Activated CD8-positive, alpha-beta memory T cell treated with anti-CD3 and anti-CD28 coated beads for 48 hours (primary cell): ENCODE measurements at regions not wholly inside any gene's neighbourhood (a gene's known extent, or its start where the extent isn't known, plus 50 kb on each side); places are given as distances from the start of the nearest gene placed in this dataset.
"Not testable (repeated sequence)": the region's sequence is repeated elsewhere in the genome, so short reads cannot be mapped to it uniquely, and the experiment has no call there.

ENCODE experiments used
- DNase-seq, 3 experiments: peaks; one replicate each; pipeline ENCODE4 v3.0.0-alpha.2; 2020; ENCODE audit warnings: low read depth in 2 of 3, low spot score in 2 of 3

DNA sequence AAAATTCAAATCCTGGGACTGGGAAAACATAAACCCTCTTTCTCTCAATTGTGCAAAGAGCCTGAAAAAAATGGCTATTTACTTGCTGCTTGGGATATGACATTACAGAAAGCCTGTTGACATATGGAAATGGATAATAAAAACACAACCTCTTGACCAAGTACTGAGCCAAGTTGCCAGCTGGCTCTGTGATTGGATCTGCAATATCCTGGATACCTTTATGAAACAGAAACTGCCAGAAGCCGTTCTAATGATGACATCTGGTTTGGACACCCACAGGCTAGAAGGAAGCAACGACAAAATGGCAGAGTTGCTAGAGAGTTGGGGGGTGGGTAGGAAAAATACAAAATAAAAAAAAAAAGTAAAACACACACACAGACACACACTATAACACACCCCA is 481.4 kb downstream of the FAT4 start:
- DNase-seq, result no peak

DNA sequence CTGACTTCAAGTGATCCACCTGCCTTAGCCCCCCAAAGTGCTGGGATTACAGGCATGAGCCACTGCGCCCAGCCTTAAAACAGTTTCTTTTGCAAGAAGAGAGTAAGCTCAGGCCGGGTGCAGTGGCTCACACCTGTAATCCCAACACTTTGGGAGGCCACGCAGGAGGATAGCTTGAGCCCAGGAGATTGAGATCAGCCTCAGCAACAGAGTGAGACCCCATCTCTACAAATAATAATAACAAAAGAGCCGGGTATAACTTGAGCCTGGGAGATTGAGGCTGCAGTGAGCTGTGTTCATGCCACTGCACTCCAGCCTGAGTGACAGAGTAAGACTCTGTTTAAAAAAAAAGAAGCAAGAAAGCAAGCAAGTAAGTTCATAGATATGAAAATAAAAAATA is 482.9 kb downstream of the FAT4 start:
- not testable (repeated sequence) for DNase-seq

DNA sequence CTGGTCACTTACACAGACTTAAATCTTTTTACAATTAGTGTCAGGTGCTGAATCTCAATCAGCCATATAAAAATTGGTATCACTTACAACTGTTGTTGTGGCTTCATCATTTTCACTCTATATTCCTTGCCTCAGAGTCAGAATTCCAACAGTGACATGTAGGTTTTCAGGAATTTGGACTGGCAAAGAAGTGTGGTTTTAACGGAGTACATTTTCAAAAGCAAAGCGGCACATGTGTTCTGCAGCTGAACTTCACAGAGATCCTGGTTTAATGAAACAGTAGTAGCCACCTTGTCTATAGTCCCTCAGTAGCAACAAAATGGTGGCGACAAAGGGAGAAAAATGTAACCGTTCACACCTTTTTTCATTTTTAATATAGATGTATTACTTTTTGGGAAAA is 486.6 kb downstream of the FAT4 start:
- DNase-seq, result no peak

DNA sequence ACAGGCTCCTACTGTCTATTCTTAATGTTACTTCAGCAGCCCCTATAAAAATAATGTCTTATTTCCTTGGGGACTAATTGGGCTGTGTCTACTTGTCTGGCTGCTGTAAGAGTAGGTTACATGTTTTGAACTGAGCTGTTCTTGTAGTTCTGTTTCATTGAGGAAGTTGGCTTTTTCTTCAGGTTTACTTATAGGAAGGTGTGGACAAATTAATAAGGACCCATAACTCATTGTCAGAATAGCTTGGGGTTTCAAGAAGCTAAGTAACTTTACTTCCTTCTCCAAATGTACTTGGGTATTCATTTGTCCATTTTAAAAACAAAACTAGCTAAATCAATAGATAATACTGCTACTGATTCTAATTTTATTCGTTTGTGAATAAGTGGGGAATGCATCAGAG is 487.2 kb downstream of the FAT4 start:
- no peak for DNase-seq

DNA sequence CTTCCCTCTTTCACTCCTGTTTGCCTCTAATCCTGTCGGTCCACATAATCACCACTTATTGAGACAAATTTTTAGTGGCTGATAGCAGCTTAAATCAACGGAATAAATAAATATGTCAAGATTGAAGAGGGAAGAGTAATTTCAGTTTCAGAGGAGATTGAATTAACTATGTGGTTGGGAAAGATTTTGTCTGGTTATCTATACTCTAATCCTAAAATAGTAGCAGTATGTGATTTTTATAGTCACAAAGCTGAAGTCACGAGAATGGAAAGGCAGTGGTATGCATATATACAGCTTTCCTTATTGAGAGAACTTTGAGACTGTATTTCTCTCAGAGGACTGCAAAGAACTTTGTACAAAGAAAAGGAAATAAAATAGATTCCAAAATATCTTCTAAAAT is 493.3 kb downstream of the FAT4 start:
- DNase-seq, result no peak

DNA sequence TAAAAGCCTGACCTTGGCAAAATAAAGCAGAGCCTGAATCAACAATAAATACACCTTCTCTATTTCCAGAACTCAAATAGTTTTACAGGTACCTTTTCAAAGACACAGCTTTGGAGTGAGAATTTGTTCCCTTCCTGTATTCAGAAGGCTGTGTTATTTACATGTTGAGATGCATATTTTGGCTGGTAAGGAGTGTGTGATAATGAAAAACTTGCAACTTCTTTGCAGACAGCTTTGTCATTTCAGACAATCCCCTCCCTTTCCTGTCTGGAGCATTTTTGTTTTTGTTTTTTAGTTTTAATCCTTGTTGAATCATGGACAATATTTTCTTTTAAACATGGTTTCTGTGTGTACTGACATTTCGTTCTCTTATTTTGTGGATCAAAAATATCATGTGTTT is 493.8 kb downstream of the FAT4 start:
- DNase-seq, result no peak

DNA sequence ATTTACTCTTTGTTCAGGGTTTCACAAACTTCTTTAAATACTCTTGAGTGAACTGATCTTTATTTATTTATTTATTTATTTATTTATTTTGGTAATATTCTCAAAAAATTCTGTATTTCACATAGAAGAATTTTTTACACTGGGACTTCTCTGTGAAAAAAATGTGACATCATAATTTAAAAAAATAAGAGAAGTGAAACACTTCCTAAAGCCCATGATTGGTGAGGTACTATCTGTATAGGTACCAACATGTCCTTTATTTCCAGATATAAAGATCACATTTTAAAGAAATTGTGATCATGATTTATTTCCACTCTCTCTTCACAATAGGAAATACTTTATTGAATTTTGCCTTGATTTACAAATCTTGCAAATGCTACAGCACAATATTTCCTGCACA is 497.1 kb downstream of the FAT4 start:
- DNase-seq, result no peak

DNA sequence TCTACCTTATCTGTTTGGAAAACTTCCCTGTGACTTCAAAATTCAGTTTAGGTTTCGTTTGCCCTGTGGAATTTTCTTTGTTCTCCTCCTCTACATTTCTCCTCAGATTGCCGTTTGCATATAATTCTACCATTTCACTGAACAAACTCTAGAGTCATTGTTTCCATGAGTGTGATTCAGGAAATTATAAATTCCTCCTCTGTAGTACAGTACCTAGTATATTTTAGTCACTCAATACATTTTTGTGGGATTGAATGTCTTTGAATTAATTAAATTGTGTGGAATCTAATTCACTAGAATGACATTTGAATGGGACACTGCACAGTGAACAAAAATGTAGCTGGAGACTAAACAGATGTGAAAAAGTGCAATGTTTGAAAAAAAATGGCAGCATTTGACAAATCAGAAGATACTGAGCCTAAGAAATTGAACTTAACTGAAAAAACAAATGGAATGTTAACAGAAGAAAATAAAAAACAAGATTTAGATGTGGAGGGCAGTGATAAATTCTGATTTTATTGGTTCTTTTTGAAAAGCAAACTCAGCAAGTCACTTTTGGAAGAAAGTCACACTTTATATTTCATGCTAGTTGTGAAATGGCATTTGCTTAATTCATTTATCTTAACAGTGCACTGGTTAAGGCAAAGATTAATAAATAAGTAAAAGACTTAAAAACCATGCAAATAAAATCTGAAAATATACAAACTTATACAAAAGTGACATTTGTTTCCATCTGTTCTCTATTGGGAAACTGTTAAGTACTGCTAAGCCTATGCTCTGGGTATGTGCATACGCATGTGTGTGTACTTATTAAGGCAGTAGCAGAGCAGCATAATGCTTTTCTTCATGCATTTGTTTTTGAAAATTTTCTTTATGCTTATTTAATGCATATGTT is 512.3 kb downstream of the FAT4 start:
- no peak for DNase-seq

DNA sequence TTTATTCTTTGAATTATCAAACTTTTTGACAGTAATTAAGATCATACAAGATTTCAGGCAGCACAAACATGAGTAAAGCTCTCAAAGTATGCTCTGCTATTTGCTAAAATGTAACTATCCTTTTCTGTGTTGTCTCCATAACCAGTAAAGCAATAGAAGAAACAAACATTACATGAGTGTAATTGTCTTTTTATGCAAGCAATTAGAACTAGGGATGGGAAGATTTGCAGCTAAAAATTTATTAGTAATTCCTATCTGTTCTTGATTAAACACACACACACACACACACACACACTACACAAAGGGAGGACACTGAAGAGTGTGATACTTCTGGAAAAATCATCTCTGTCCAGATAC is 512.9 kb downstream of the FAT4 start:
- no peak for DNase-seq

DNA sequence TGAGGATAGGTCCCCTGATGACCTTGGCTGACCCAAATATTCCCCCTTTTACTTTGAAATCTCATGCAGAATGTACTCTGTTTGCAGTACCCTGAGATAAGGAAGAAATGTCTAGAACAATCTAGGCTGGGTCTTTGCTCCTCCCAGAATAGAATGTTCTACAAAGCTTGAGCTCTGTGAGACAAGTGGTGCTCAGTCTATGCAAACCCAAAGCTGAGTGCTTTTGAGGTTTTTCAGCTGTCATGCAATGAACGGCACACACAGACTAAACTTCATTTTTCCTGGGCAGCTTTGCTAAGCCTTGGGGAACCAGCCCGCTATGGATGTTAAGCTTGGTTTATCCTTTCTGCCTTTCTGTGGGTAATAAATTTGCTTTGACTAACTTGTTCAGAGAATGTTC is 513.6 kb downstream of the FAT4 start:
- no peak for DNase-seq

DNA sequence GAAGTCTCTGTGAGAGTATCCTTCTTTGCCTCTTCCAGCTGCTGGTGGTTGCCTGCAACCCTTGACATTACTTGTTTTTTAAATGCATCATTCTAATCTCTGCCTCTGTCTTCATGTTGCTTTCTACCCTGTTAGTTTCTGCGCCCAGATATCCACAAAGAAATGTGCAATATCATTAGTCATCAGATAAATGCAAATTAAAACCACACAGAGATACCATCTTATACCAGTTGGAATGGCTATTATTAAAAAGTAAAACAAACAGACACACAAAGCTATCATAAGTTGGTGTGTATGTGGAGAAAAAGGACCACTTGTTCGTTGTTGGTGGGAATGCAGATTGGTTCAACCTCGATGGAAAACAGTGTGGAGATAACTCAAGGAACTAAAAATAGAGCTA is 517.4 kb downstream of the FAT4 start:
- DNase-seq, result no peak

DNA sequence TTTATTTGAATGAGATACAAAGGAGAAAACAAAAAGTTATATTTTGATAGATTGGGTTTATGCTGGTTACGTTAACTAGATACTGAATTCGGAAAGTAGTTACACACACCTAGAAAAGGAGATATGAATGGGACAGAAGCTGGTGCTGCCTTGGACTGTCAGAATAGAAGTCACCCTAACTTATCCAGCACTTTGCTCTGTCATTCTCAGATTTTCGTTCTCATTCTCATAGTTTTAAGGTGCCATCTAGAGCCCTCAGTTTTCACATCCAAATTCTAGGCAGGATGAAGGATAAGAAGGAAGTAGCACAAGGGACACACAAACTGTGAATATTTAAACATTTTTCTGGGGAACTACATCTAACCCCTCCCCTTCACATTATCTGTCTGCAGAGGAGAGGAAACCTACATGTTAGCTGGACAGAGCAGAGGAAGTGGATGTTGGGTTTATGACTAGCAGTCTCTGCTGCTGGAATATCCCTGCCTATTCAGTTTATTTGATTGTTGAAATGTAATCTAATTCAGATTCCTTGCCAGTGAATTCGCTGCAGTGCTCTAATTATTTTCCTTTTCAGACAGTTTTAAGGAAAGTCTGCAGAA is 521.9 kb downstream of the FAT4 start:
- DNase-seq, result no peak

DNA sequence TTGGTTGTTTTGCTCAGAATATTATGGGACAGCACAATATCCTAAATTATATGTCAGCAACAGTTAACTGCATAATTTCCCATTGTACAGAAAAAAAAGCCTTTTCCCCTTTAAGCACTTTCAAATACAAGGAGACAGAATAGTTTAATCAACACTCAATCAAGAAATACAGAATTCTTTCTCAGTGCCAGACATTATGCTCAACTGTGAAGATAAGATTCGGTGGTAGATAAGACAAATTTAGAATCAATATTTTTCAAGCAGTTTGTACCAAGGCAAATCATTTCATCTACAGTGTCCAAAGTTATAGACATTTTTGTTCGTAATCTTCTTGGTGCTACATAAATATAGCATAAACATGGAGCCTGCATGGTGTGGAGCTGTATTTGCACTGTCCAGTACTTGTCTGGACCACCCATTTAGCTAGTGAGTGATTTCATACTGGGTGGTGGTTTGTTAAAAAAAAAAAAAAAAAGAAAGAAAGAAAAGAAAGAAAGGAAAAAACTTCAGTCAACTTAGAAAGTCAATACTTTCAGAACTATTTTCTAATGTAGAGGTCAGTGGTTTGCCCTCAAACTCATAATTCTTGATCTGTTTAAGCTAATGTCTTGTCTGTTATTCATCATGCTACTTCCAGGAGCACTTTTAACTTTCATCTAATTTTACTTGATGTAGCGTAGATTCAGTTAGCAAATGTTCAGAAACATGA is 522.9 kb downstream of the FAT4 start:
- DNase-seq, result no peak

DNA sequence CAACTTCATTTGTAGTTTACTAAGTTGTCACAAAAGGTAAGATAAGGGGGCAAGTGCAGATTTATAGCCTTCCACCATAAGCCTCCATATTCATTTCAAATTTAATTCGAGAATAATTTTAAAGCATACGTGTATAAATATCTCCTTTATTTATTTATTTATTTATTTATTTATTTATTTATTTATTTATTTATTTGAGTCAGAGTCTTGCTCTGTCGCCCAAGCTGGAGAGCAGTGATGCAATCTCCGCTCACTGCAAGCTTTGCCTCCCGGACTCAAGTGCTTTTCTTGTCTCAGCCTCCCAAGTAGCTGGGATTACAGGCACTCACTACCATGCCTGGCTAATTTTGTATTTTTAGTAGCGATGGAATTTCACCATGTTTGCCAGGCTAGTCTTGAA is 523.4 kb downstream of the FAT4 start:
- no peak for DNase-seq

DNA sequence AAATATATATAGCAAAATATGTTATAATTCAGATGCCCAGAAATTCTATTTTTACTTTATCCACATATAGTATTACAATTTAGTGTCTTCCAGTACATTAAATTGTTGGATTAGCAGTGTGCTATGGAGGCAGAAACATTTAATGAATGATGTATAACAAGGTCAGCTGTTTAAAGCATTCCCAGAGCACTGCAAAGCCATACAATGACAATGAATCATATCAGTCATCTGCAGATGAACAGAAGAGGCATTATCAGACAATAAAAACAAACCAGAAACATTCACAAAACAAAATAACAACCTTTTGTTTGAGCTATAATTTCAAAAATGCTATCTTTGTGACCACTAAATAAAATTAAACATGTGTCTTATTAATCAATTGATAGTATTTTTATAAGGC is 524.2 kb downstream of the FAT4 start:
- no peak for DNase-seq

DNA sequence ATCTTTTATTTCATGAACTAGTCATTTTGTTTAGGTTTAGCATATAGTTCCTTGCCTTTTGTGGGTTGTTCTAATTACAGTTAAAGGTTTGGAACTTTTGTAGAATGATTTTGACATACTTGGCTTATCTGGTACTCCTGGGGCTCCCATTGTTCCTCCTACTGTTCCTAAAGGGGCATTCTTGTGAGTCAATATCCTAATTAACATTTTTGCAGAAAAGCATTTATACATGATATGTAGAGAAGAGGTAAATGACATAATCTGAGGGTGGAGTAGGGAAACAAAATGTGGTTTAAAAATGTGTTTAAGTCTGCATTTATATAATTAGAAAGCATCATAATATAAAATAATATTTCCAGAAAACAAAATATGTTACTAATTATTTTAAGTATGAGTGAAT is 529.2 kb downstream of the FAT4 start:
- DNase-seq, result no peak

DNA sequence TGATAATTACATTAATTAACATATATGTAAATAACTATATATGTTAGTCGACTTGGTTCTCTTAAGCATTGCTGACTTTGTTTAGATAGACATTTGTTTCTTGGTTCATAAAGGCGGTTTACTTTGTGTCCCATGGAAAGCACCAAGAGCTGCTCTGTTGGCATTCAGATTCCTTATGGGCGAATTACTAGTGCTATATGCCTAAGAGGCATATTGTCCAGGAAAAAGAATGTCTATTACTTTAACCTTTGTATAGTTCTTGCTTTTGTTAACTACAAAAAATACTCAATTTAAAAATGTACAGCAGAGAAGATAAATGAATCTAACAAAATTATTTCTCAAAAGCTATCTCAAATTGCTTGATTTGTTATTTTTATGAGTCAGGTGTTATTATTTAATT is 532.8 kb downstream of the FAT4 start:
- no peak for DNase-seq

DNA sequence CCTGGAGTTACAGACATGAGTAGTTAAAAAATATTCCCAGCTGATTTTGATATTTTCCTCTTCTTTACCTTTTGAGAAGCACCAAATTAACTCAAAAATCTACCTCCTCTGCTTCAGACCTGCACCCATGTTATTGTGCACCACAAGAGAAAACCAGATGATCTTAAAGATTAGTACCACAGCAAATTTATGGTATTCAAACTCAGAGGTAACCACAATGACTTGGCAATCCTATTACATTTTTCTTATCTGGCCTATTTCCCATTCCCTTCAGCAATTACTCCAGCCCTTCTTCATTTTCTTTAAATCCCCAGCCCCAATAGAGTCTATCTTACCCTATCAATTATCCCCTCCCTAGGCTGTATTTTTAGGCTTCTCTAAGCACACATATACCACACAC is 535.1 kb downstream of the FAT4 start:
- DNase-seq, result no peak

DNA sequence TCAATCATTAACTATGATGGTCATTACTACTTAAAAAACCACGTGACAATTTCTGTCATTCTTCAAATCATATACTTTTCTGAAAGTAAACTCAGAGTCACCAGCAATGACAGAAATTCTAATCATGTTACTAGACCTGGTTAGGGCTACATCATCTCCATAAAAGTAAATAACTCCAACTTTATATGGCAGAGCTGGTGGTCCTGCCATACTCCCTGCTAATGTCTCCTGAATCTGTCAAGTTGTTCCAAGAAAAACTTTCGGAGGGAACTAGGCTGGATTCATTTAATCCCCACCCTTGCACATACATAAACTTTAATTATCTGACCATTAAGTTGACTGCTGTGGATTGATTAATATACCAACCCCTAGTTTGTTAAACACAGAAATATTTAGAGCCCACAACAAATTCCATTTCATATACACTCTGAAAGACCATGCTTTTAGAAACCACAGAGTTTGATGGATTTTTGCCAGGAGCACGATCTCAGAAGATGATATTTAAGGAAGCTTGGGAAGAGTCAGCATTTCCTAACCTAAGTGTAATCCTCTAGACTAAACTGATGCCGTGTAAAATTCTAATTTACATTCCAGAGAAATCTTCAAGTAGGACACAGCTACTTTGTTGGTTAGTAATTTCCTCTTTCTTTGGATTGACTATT is 577.0 kb downstream of the FAT4 start:
- DNase-seq, result no peak

DNA sequence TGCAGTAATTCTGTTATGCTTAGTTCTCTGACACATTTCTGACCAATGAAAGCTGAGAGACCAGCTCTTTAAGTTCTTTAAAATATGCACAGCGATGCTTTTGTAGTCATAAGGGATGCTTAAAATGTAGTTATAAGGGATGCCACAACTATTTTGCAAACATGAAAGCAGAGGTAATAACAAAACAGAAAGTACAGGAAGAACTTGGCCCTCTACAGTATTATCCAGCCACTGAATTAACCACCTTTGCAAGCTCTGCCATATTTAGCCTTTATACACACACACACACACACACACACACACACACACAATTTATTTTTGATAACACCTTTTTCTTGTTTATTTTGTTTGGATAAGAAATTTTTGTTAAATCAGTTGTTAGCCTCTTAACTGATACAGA is 590.0 kb downstream of the FAT4 start:
- DNase-seq, result no peak

DNA sequence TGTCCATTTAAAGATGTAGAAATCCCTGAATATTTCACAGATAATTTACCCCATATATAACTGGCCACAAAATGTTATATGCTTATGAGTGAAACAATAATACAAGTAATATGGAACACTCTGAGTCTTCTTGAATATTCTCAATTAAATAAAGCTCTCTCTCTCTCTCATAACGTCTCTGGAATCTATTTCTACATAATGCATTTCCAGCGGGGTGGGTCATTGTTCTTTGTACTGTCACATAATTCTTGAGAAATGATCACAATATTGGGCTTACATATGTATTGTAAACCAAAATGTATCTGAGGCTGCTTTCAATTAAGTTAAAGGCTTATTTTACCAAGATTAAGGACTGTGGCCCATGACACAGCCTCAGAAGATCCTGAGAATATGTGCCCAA is 596.3 kb downstream of the FAT4 start:
- DNase-seq, result no peak

DNA sequence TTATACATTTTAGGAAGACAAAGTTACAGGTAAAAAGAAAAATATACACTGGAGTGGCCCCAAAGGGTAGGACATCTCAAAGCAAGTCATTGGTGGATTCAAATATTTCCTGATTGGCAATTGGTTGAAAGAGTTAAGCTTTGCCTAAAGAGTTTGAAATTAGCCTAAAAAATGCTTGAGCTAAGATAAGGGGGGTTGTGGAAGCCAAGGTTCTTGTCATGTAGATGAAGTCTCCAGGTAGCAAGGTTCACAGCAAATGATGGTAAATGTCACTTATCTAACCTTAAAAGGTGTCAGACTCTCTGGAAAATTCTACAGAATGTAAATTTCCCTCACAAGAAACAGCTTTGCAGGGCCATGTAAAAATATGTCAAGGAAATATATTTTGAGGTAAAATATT is 596.7 kb downstream of the FAT4 start:
- no peak for DNase-seq
